ENCODE measurements at regions not wholly inside any gene's neighbourhood (a gene's known extent, or its start where the extent isn't known, plus 50 kb on each side); places are given as distances from the start of the nearest gene placed in this dataset.

- no peak for TF ChIP-seq KDM5A (IDR thresholded peaks at IDR 0.05; ENCODE audit: borderline replicate concordance, low read length)
- TF ChIP-seq ZNF17 (CRISPR knock-in tag; IDR thresholded peaks at IDR 0.05) = no peak
- TF ChIP-seq ZNF619 (CRISPR knock-in tag; IDR thresholded peaks at IDR 0.05) = no peak
- TF ChIP-seq KLF13 (CRISPR knock-in tag; IDR thresholded peaks at IDR 0.05) = no peak
These were observed 128.1 kb upstream of the SERTAD2 start for GRCh38 chr2:64781711-64782390.

All from HepG2 (cell line).